WTC11 (cell line): ENCODE measurements at regions not wholly inside any gene's neighbourhood (a gene's known extent, or its start where the extent isn't known, plus 50 kb on each side); places are given as distances from the start of the nearest gene placed in this dataset.

ENCODE experiments used
- CTCF ChIP-seq: fragments of 200-600 bp; IDR thresholded peaks from 2 replicates; pipeline ENCODE4 v1.8.0; 2022; ENCODE audit warnings: antibody characterized with exemption
- RELA ChIP-seq: sonication (generic); formaldehyde crosslinking; IDR thresholded peaks from 2 replicates; pipeline ENCODE4 v1.8.1; 2022; ENCODE audit warnings: missing genetic modification reagents, mild to moderate bottlenecking, borderline replicate concordance
- TF ChIP-seq, protein P1 (sequence below): fragments of 250-450 bp; sonication (Bioruptor Pico); IDR thresholded peaks from 2 replicates; pipeline ENCODE4 v1.8.0; 2021; ENCODE audit warnings: mild to moderate bottlenecking

- TF ChIP-seq CTCF, result no peak
- TF ChIP-seq RELA, result no peak
- TF ChIP-seq, protein P1, sequence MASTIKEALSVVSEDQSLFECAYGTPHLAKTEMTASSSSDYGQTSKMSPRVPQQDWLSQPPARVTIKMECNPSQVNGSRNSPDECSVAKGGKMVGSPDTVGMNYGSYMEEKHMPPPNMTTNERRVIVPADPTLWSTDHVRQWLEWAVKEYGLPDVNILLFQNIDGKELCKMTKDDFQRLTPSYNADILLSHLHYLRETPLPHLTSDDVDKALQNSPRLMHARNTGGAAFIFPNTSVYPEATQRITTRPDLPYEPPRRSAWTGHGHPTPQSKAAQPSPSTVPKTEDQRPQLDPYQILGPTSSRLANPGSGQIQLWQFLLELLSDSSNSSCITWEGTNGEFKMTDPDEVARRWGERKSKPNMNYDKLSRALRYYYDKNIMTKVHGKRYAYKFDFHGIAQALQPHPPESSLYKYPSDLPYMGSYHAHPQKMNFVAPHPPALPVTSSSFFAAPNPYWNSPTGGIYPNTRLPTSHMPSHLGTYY (CRISPR knock-in tag), result no peak
Measured at GRCh38 chr10:83357627-83358026, 781.7 kb upstream of the GHITM start.
